ENCODE measurements at regions not wholly inside any gene's neighbourhood (a gene's known extent, or its start where the extent isn't known, plus 50 kb on each side); places are given as distances from the start of the nearest gene placed in this dataset.

GRCh38 chr6:104580452-104580851 lies 279.3 kb downstream of the HACE1 start:
- TF ChIP-seq POLR2A (IDR thresholded peaks at IDR 0.05) (no peak), CTCF (IDR thresholded peaks at IDR 0.05) (no peak), POLR2AphosphoS5 (IDR thresholded peaks at IDR 0.05) (no peak)
